Lung (tissue), 11 donors: ENCODE measurements at regions not wholly inside any gene's neighbourhood (a gene's known extent, or its start where the extent isn't known, plus 50 kb on each side); places are given as distances from the start of the nearest gene placed in this dataset.

Source experiments
- ATAC-seq: fragments of 200-7000 bp; cut with Tn5 transposase; one replicate; pipeline ENCODE4 v1.9.1; 2020; ENCODE audit warnings: moderate number of reproducible peaks; ENCODE audit not compliant: insufficient read depth, low FRiP score
- DNase-seq, 3 donors: peaks; one replicate each; pipeline ENCODE4 v3.0.0-alpha.2; 2013 to 2017
- H3K27ac ChIP-seq, 2 donors: one replicate each; pipeline ENCODE4 v1.5.1; 2013; ENCODE audit warnings: mild to moderate bottlenecking in 2 of 2, moderate library complexity in 2 of 2, control low read depth in 1 of 2, inconsistent platforms in 1 of 2, low read depth in 1 of 2, low read length in 1 of 2
- H3K27me3 ChIP-seq, 3 donors: one replicate each; pipeline ENCODE4 v1.5.1; 2013; ENCODE audit warnings: low read length in 2 of 3; ENCODE audit not compliant: control insufficient read depth in 3 of 3, insufficient read depth in 3 of 3
- H3K36me3 ChIP-seq, 4 donors: one replicate each; pipeline ENCODE4 v1.5.1; 2013; ENCODE audit warnings: low read length in 4 of 4, mild to moderate bottlenecking in 1 of 4, moderate library complexity in 1 of 4; ENCODE audit not compliant: control insufficient read depth in 4 of 4, insufficient read depth in 4 of 4
- H3K4me1 ChIP-seq, 5 donors: one replicate each; pipeline ENCODE4 v1.5.1; 2013; ENCODE audit warnings: low read length in 5 of 5, mild to moderate bottlenecking in 2 of 5, moderate library complexity in 1 of 5; ENCODE audit not compliant: control insufficient read depth in 5 of 5, insufficient read depth in 5 of 5
- H3K4me3 ChIP-seq: one replicate; pipeline ENCODE4 v1.5.1; 2013; ENCODE audit warnings: mild to moderate bottlenecking, control low read depth, moderate library complexity
- H3K9ac ChIP-seq, 2 donors: one replicate each; pipeline ENCODE4 v1.5.1; 2013; ENCODE audit warnings: low read length in 2 of 2, control low read depth in 1 of 2; ENCODE audit not compliant: insufficient read depth in 1 of 2
- H3K9me3 ChIP-seq, 4 donors: one replicate each; pipeline ENCODE4 v1.5.1; 2013; ENCODE audit warnings: low read length in 3 of 4, mild to moderate bottlenecking in 1 of 4, moderate library complexity in 1 of 4; ENCODE audit not compliant: control insufficient read depth in 4 of 4, insufficient read depth in 3 of 4
- CTCF ChIP-seq: IDR thresholded peaks from 2 replicates; pipeline ENCODE4 v1.5.1; 2012; ENCODE audit warnings: mild to moderate bottlenecking; ENCODE audit errors: control extremely low read depth, extremely low read depth
- WGBS, 2 donors: extraction: QIAGEN DNeasy Blood & Tissue Kit; methylation state at CpG; one replicate each; pipeline ENCODE4 v1.1.7; 2013; 5-methylcytosine and 5-hydroxymethylcytosine counted together
- donor health status: control.
- donor health status: control.
- donor health status: Bipolar disorder and iron deficiency.
- donor health status: healthy.
- donor health status: DM: yes; HTN: yes; CAD: no.

GRCh38 chr5:29547236-29547865, 1646.1 kb upstream of the CDH6 start:
- ATAC-seq (no peak), DNase-seq (no peak)
- no peaks in the 10 kb centered on the region for H3K36me3 ChIP-seq
- H3K4me1 ChIP-seq: no peaks in the 10 kb centered on the region
- TF ChIP-seq CTCF: no peak
- no peak overlapping the region for H3K9ac ChIP-seq
- H3K27me3 ChIP-seq: no peaks in the 10 kb centered on the region
- no peak overlapping the region for H3K27ac ChIP-seq
- 48 to 51% methylated on average over 6 of the region's 6 CpGs for WGBS, 2 donors
- H3K9me3 ChIP-seq: peaks cover 0 to 9% (median 2%) of the 10 kb centered on the region in 4 donors
- no peak overlapping the region for H3K4me3 ChIP-seq

GRCh38 chr5:29543501-29543900, 1650.0 kb upstream of the CDH6 start:
- H3K27ac ChIP-seq: no peak overlapping the region
- 86 to 89% methylated on average over 2 of the region's 2 CpGs for WGBS, 2 donors

GRCh38 chr5:29524227-29524626, 1669.3 kb upstream of the CDH6 start:
- DNase-seq (no peak), ATAC-seq (no peak)
- Histone ChIP-seq H3K9ac (no peak overlapping the region), H3K36me3 (no peaks in the 10 kb centered on the region), H3K9me3 (no peaks in the 10 kb centered on the region), H3K4me1 (no peaks in the 10 kb centered on the region), H3K4me3 (no peak overlapping the region), H3K27me3 (no peaks in the 10 kb centered on the region), H3K27ac (no peak overlapping the region)
- no peak for TF ChIP-seq CTCF
- 43 to 67% methylated on average over 2 of the region's 2 CpGs for WGBS, 2 donors

More at GRCh38 chr5:29543501-29543900, 1650.0 kb upstream of the CDH6 start:
- H3K4me1 ChIP-seq: no peaks in the 10 kb centered on the region
- H3K4me3 ChIP-seq: no peak overlapping the region
- H3K36me3 ChIP-seq: no peaks in the 10 kb centered on the region
- no peak overlapping the region for H3K9ac ChIP-seq
- H3K27me3 ChIP-seq: no peaks in the 10 kb centered on the region
- H3K9me3 ChIP-seq: peaks cover 0 to 17% (median 2%) of the 10 kb centered on the region in 4 donors
- DNase-seq: no peak
- no peak for TF ChIP-seq CTCF
- ATAC-seq: no peak

GRCh38 chr5:29518176-29518575, 1675.3 kb upstream of the CDH6 start:
- Histone ChIP-seq H3K4me3 (no peak overlapping the region), H3K36me3 (no peaks in the 10 kb centered on the region), H3K9ac (no peak overlapping the region), H3K4me1 (no peaks in the 10 kb centered on the region), H3K9me3 (peaks cover 0 to 2% (median 0%) of the 10 kb centered on the region in 4 donors), H3K27me3 (no peaks in the 10 kb centered on the region), H3K27ac (no peak overlapping the region)
- DNase-seq (no peak), ATAC-seq (no peak)
- 48 to 62% methylated on average over 2 of the region's 2 CpGs for WGBS, 2 donors
- TF ChIP-seq CTCF: no peak
